CD4-positive, alpha-beta T cell treated with Interferon alpha-2 for 1 hour (primary cell): ENCODE measurements at regions not wholly inside any gene's neighbourhood (a gene's known extent, or its start where the extent isn't known, plus 50 kb on each side); places are given as distances from the start of the nearest gene placed in this dataset.
A peak's percentile ranks its signal among the peaks of the same experiment; 100 is the strongest.
"Not testable (repeated sequence)": the region's sequence is repeated elsewhere in the genome, so short reads cannot be mapped to it uniquely, and the experiment has no call there.

Source experiments
- DNase-seq, 2 donors: peaks; one replicate each; pipeline ENCODE4 v3.0.0-alpha.2; 2020 to 2022

DNA sequence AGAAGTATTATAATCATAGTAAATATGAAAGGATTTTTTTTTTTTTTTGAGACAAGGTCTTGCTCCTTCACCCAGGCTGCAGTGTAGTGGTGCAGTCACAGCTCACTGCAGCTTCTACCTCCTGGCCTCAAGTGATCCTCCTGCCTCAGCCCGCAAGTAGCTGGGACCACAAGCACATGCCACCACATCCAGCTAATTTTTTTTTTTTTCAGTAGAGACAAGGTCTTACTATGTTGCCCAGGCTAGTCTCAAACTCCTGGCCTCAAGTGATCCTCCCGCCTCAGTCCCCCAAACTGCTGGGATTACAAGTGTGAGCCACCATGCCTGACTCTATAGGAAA lies 86.2 kb upstream of the FOXN2 start:
- no peak for DNase-seq

DNA sequence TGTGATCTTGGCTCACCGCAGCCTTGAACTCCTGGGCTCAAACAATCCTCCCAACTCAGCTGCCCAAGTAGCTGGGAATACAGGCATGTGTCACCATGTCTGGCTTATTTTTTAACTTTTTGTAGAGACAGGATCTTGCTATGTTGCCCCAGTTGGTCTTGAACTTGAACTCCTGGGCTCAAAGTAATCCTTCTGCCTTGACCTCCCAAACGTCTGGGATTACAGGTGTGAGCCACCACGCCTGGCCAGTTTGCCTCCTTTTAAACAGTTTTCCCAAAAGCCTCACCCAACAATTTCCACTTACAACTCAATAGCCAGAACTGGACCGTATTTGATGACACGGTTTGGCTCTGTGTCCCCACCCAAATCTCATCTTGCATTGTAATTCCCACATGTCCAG lies 85.4 kb upstream of the FOXN2 start:
- DNase-seq, result no peak

DNA sequence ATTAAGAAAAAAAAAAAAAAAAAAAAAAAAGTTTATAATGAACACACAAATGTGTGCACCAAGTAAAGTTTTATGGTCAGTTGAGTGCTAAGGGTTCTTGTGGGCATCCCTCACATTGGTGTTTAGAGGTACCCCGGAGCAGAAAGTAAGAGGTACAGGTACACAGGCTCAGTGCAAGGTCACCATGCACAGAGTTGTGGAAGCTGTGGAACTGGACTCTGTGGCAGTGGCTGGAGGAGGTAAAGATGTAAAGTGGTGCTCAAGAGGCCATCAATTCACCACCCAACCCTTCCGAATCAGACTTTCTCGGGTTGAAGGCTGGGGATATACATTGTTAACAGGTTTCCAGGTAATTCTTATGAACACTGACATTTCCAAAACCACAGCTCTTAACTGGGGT lies 83.6 kb upstream of the FOXN2 start:
- no peak for DNase-seq

GRCh38 chr2:48232351-48232750 lies 82.1 kb upstream of the FOXN2 start:
- DNase-seq, result no peak

DNA sequence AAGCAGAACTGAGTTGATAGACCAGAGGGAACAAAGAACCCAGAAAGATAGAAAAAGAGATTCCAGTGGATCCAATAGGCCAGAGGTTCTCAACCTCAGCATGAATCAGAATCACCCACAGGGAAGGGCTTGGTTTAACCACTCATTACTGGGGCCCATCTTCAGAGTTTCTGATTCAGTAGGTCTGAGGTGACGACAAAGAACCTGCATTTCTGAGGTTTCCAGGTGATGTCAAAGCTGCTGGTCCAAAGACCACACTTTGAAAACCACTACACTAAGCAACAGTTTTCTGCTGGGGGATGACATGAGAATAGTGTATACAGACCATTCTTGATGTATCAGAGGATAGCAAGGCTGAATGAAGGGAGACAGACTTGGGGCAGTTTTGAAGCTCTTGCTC lies 81.5 kb upstream of the FOXN2 start:
- no peak for DNase-seq

GRCh38 chr2:48233824-48234223 lies 80.7 kb upstream of the FOXN2 start:
- DNase-seq, result not testable (repeated sequence)

- no peak for DNase-seq
These were observed 79.4 kb upstream of the FOXN2 start for GRCh38 chr2:48235076-48235475.

- DNase-seq, result no peak
These were observed 76.1 kb upstream of the FOXN2 start for GRCh38 chr2:48238381-48238780.

DNA sequence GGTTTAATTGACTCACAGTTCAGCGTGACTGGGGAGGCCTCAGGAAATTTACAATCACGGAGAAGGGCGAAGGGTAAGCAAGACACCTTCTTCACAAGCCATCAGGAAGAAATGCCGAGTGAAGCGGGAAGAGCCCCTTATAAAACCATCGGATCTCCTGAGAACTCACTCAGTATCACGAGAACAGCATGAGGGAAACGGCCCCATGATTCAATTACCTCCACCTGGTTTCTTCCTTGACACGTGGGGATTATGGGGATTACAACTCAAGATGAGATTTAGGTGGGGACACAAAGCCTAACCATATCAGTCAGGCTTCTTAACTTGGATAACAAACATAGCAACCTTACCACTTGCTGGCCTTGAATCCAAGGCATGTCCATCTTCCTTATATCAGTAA lies 73.6 kb upstream of the FOXN2 start:
- DNase-seq, result no peak

DNA sequence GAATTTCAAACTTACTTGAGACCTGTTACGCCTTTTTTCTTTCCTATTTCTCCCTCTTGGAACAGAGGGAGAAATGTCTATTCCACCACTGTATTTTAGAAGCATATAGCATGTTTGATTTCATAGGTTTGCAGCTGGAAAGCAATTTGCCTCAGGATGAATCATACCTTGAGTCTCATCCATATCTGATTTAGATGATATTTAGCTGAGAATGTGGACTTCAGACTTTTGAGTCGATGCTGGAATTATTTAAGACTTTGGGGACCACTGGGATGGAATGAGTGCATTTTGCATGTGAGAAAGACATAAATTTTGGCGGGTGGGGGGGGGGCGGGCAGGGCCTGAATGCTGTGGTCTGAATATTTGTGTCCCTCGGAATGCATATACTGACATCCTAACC lies 67.3 kb upstream of the FOXN2 start:
- no peak for DNase-seq

DNA sequence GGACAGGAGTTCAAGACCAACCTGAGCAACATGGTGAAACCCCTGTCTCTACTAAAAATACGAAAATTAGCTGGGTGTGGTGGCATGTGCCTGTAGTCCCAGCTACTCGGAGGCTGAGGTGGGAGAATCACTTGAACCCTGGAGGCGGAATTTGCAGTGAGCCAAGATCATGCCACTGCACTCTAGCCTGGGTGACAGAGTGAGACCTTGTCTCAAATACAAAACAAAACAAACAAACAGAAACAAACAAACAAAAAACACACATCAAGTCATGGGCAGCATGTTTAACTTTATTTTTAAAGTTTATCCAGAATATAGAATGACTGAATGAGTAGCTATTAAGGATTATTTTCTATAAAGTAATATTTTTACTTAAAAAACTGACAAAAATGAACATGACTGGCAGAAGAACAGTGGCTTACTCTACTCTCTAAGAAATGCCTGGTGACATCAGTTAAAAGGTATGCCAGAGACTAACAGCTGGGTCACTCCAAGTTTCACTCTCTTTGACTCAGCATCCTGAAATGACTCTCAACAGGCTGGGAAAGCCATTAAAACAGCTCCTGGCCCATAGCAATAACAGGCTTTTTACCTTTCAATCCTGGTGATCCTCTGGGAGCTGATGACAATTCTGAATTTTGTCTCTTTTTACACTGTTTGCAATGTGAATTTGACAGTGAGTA lies 66.1 kb upstream of the FOXN2 start:
- no peak for DNase-seq

GRCh38 chr2:48249025-48249424 lies 65.5 kb upstream of the FOXN2 start:
- no peak for DNase-seq

DNA sequence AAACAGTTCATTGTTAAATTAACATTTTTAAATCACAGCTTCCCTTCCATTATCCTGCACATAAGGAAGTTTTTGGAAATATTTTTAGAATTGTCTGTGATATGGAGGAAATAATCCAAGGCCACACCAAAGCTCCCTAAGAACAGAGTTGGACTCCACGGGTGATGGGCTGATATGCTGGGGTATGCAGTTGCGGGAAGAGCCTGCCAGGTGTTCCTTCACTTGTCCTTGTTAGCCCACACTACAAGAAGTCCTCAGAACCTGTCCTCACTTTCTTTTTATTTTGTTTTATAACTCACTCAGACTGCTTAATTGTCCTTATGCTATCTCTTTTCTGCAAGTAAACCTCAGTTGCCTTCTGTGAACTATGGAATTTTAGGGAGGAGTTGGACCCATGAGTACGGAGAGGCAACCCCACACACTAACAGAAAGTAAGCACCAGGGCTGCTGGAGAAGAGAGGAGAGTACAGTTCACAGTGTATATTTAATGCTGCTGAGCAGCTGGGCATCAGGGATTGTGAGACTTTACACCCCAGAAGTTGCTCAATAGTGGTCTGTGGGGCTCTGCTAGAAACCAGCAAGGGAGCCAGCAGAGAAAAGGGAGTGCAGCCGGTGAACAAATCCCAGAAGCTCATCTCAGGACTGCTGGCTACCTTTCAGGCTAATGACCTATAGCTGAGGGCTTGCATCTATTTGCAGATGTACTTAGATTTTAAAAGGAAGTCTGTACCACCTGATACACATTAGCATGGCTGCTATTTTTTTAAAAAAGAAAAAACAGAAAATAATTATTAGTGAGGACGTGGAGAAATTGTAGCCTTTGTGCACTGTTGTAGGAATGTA lies 64.6 kb upstream of the FOXN2 start:
- DNase-seq, result no peak

DNA sequence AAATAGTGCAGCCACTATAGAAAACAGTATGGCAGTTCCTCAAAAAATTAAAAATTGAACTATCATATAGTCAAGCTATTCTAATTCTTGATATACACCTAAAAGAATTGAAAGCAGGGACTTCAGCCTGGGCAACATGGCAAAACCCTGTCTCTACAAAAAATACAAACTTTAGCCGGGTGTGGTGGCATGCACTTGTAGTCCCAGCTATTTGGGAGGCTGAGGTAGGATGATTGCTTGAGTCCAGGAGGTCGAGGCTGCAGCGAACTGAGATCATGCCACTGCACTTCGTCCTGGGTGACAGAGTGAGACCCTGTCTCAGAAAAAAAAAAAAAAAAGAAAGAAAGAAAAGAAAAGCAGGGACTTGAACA lies 64.0 kb upstream of the FOXN2 start:
- DNase-seq, result no peak

- peak in 1 of 2 donors; percentile 6 for DNase-seq
These were observed 63.5 kb upstream of the FOXN2 start for GRCh38 chr2:48250943-48251342.

- no peak for DNase-seq
These were observed 62.9 kb upstream of the FOXN2 start for GRCh38 chr2:48251437-48252148.

DNA sequence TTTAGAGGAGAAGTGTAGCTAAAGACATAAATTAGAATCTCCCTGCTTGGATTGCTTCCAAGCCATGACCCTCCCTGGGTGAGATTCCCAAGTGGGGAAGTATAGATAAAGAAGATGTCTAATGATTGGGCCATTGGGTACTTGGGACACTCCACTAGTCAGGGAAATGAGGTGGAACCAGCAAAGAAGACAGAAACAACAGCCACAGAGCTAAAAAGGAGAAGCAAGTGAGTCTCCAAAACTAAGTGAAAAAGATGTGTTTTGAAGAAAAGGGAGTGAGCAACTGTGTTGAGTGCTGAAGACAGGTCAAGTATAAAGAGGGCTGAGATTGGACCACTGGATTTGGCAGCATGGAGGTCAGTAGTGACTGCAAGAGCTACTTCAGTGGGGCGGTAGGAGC lies 61.2 kb upstream of the FOXN2 start:
- DNase-seq, result no peak

GRCh38 chr2:48254839-48255238 lies 59.6 kb upstream of the FOXN2 start:
- no peak for DNase-seq

DNA sequence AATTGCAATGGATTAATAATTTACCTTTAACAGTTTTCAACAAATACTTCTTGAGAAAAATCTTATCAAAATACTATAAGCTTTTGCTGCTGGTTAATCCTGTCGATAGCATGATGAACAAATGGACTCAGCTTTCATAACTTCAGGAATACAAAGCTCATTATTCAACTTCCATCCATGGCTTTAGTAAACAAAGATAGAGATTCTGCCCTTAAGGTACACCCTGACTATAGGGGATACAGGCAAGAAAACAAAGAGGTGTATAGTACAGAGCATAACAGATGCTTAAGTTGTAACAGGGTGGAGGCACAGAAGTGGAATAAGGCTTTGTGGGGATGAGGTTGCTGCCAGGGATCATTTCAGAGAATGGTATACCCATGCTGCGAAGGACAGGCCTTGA lies 57.0 kb upstream of the FOXN2 start:
- no peak for DNase-seq

GRCh38 chr2:48258481-48259149 lies 55.9 kb upstream of the FOXN2 start:
- no peak for DNase-seq

GRCh38 chr2:48259811-48260210 lies 54.7 kb upstream of the FOXN2 start:
- DNase-seq, result no peak

- DNase-seq, result no peak
These were observed 49.9 kb upstream of the FOXN2 start for GRCh38 chr2:48264627-48265026.
